PFSK-1 (cell line): ENCODE measurements at regions not wholly inside any gene's neighbourhood (a gene's known extent, or its start where the extent isn't known, plus 50 kb on each side); places are given as distances from the start of the nearest gene placed in this dataset.

Source experiments
- POLR2AphosphoS5 ChIP-seq: IDR thresholded peaks from 2 replicates; pipeline ENCODE4 v1.6.1; 2012; ENCODE audit warnings: low read depth, mild to moderate bottlenecking, control low read depth, low read length, moderate library complexity
- SIN3A ChIP-seq: IDR thresholded peaks from 2 replicates; pipeline ENCODE4 v1.6.1; 2012; ENCODE audit warnings: mild to moderate bottlenecking, low read length, moderate library complexity, borderline replicate concordance; ENCODE audit not compliant: insufficient read depth
- TAF1 ChIP-seq: IDR thresholded peaks from 2 replicates; pipeline ENCODE4 v1.6.1; 2012; ENCODE audit warnings: low read length, control low read depth, borderline replicate concordance; ENCODE audit not compliant: insufficient read depth

DNA sequence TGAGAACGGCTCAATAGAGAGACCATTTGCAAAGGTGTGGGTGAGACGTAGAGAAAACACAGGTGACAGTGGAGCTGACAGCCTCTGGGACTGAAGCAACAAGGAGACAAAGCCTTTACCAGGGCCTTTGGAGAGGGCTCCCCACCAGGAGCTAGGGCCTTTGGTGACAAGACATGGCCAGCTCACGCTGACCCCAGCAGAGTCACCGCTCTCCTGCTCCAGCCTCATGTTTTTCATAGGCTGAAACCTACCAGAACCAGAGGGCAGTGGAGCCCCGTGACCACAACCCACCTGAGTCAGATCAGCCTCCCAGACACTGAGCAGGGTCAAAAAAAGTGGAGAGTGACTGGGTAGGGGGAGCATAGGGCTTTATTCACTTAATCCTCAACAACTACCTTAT is 214.7 kb downstream of the SHQ1 start:
- TF ChIP-seq SIN3A (no peak), POLR2AphosphoS5 (no peak), TAF1 (no peak)
